ENCODE measurements at regions not wholly inside any gene's neighbourhood (a gene's known extent, or its start where the extent isn't known, plus 50 kb on each side); places are given as distances from the start of the nearest gene placed in this dataset.
"Not testable (repeated sequence)": the region's sequence is repeated elsewhere in the genome, so short reads cannot be mapped to it uniquely, and the experiment has no call there.

DNA sequence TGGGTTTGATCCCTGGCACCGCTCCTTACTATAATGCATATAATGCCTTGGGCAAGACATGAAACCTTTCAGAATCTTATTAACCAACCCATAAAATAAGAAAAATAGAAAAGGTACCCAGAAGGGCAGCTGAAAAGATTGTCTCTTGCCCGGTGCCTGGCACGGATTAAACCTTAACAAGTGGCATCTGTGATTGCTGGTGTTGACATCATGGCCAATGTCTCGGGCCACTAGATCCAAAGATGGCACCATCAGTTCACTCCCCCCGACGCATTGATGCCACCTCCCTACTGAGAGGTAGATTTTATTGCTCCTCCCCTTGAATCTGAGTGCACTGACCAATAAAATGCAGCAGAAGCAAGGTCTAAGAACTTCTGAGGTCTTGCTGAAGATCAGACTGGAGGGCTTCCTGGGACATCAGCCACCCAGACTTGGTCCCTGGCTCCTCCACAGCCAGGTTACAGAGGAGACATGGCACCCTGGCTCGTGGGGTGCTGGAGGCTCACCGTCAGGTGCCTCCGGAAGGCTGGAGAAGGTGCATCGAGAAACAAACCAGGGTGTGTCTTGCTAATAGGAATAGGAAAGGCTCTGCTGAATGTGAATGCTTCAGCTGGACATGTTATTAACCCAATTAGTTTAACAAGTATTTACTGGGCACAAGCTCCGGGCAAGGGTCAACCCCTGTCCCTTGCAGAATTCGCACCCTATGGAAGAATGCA is 80.0 kb upstream of the COL5A1 start:
- DNase-seq (ENCODE audit: low read depth): no peak

DNA sequence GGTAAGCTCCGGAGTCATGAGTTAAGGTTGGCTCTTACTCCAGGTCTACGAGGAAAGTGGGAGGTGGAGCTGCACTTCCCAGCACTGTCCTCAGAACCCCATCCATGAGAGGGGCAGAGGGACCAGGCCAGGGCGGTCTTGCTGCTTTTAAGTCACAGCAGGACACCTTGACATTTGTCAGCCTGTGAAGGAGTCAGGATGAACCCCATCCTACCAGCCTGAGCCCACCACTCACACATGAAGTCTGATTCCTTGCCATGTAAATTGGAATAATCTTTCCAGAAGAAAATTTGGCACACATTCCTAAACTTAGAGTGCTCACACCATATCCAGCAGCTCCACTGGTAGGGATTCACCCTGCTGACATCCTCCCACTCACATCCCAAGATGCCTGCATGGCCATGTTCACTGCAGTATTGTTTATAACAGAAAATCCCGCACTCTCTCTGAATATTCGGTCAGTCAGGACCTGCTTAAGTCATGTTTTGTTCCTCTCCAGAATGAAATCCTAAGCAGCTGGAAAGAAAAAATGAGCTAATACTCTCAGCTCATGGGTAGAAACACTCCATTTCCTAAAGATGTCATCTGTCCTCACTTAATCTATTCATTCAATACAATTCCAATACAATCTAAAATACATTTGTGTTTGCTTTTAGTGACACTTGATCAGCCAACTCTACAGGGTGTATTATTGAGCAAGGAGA is 79.3 kb upstream of the COL5A1 start:
- no peak for DNase-seq (ENCODE audit: low read depth)

DNA sequence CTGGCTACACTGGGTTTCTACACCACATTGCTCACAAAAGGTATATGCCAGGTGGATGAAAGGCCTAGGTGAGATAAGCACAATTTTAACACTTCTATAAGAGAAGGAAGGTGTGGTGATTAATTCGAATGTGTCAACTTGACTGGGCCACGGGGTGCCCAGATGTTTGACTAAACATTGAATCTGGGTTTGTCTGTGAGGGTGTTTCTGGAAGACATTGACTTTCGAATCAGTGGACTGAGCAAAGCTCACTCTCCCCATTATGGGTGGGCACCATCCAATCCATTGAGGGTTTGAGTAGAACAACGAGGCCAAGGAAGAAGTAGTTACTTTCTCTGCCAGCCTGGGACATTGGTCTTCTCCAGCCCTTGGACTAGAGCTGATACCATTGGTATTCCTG is 78.2 kb upstream of the COL5A1 start:
- no peak for DNase-seq (ENCODE audit: low read depth)

DNA sequence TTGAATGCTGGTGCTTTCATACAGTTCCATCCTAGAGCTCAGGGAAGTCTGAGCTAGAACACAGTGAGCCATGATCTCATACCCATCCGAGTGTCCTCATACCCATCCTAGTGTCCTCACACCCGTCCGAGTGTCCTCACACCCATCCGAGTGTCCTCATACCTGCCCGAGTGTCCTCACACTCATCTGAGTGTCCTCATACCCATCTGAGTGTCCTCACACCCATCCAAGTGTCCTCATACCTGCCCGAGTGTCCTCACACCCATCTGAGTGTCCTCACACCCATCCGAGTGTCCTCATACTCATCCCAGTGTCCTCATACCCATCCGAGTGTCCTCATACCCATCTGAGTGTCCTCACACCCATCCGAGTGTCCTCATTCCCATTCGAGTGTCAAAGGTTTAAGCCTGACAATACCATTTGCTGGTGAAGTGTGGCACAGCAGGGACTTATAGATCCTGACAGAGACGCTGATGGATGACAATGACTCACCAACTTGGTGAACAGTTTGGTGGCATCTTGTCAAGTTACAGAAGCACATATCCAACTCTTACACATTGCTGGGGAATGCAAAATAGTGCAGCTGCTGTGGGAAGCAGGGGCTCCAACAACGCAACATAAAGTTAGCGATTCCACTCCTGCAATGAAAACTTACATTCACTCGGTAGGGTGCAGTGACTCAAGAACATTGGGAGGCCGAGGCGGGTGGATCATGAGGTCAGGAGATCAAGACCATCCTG is 77.0 kb upstream of the COL5A1 start:
- DNase-seq (ENCODE audit: low read depth): no peak

DNA sequence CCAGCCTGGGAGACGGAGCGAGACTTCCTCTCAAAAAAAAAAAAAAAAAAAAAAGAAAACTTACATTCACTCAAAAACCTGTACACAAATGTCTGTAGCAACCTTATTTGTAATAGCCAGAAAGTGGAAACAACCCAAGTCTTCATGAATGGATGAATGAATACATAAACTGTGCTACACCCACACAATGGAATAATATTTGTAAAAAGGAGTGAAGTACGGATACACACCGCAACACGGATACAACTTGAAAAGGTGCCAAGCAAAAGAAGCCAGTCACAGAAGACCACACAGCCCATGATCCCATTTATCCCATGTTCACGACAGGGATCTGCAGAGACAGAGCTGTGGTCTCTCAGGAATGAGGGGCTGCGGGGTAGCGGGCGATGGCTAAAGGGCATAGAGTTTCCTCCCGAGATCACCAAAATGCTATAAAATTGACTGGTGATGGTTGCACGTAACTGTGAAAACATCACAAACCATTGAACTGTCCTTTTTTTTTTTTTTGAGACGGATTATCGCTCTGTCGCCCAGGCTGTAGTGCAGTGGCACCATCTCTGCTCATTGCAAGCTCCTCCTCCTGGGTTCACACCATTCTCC is 76.2 kb upstream of the COL5A1 start:
- no peak for DNase-seq (ENCODE audit: low read depth)

DNA sequence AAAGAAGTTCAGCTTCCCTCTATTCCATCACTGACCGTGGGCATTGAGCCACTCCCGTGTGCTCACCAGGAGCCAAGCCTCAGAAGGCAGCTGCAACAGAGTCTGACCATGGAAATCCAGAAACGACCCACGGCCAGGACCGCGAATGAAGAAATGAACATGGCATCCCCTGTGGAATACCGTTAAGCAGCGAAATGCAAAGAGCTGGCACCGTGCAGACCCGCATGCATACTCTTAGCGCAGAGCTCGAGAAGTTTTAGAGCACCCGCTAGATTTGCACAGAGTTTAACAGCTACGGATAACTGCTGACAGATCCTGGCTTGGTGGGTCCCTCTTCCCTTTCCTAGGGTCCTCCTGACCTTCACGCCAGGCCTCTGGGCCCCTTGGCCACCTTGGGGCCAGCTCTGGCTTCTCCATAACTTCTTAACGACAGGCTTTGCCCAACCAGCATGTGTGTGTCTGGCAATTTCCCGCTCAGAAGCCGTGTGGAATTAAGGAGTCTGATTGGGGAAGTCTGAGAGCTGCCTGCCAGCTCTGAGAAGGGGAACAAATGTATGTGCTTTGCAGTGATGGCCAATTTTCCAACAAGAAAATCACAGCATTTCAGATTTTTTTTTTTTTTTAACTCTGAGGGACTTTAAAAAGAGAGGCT is 75.3 kb upstream of the COL5A1 start:
- no peak for DNase-seq (ENCODE audit: low read depth)

DNA sequence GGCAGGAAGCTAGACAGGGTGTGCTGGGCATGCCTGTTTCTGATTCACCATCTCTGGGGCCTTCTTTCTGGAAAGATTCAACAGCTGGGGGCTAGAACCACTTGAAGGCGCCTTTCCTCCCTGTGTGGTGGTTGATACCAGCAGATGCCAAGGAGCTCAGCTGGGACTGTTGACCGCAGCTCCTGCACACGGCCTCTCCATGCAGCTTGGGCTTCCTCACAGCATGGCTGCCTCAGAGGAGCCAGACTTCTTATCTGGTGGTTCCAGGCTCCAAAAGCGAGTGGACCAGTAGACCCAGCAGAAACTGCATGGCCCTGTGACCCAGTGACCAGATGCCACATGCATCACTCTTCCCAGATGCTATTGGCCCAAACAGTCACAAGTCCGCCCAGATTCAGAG is 74.7 kb upstream of the COL5A1 start:
- DNase-seq (ENCODE audit: low read depth): no peak

DNA sequence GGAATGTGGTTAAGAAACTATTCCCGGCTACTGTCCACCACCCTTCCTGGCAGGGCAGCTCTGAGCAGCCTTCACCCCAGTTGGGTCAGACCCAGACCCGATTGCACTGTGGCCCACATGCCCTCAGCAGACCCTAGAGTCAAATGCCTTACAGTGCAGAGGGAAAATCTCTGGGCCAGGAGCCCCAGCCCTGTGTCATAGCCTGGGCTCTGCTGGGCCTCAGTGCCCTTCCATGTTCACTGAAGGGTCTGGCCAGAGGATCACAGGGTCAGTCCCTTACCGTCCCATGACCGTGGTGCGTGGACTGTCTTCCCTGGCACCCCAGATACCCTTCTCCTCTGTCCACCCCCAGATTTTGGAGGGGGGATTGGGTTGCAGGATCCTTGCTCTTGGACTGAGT is 73.5 kb upstream of the COL5A1 start:
- DNase-seq (ENCODE audit: low read depth): no peak

DNA sequence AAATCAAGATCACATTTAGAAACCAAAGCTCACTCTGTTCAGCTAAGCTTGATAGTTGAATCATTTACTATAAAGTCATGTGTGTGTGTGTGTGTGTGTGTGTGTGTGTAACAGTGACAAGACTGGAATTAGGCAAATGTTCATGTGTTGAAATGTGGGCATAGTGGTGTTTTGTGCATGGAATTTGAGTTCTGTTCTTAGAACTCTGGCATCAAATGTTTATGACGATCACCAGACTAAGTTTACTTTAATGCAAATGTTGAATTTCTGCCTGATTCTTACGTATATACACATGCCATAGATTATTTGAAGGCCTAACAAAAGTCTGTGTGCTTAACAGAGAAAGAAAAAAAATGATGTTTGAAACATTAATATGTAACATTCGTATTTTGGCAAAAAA is 72.8 kb upstream of the COL5A1 start:
- no peak for DNase-seq (ENCODE audit: low read depth)

DNA sequence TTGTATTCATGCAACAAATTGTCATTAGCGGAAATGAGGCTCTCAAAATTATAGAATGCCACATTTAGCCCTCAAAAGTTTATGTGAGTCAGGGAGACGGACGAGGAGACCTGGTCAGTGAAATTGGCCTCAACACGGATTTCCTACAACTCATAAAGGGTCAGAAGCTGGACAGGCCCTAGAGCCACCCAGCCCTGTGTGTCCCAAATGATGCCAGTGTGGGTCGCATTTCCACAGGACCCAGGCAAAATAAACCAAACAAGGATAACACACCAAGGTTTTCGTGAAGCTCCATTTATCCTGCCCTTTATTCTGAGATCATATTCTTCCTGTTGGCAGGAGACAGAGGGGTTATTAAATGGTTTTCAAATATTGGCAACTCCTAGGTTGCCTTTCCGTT is 72.0 kb upstream of the COL5A1 start:
- DNase-seq (ENCODE audit: low read depth): no peak

DNA sequence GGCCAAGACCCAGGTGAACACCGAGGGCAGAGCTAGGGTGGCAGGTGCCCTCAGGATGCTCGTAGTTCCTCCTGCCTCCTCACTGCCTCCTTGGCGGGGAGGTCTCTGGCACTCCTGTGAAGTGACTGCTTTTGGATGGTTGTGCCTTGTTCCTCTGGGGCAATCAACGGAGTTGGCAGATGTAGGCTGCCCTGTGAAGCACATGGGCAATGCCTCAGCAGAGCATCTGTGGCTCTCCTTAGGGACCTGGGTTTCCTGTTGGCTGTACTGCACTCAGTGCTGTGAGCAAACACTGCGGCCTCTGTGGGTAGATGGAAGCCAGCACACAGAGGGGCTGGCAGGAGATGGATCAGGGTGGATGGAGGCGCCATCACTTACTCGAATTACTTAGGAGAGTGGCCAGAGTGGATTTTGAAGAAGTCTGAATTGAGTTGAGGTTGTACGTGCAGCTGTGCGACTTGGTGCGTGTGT is 71.4 kb upstream of the COL5A1 start:
- DNase-seq (ENCODE audit: low read depth): no peak

DNA sequence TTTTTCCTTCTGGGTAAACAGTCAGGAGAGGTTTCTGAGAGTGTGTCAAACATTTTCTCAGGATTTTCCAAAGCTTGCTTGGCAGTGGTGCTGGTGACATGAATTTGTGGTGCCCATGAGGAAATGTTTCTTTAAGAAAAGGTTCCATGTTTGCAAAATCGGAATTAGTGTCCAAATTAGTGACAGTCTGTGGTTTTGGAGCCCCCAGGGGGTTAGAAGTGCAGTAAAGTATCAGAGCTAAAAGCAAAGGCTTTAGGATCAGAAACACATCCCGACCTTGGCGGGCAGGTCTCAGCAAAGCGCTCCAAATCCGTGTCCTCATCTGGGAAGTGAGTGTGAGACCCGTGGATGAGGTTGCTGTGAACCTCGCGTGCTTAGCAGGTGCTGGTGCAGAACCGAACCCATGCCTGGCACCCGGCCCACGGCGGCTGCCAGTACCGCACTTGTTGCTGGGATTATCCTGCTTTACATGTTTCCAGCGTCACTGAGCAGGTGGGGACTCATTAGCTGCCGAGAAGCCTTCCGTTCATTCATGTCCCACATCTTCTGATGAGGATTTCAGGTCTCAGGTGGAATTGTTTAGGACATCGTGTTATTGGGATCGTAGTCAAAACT is 70.8 kb upstream of the COL5A1 start:
- DNase-seq (ENCODE audit: low read depth): no peak

DNA sequence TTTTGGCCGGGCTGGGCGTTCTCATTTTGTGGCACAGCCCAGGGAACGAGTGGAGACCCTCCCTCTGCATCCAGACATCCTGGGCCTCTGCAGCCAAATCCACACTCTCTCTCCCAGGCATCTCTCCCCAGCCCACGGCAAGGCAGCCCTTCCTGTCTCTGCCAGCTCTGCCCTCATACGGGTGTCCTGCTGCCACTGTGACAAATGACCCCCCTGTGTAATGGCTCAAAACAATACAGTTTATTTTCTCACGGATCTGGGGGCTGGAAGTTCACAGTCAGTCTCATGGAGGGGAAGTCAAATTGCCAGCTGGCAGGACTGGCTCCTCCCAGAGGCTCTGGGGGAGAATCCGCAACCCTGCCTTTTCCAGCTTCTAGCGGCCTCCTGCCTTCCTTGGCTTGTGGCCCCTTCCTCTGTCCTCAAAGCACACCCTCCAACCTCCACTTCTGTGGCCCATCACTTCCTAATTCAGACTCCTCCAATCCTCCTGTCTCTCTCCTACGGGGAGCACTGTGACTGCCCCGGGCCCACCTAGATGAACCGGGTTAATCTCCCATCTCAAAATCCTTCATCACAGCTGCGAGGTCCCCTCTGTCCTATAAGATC is 70.2 kb upstream of the COL5A1 start:
- DNase-seq (ENCODE audit: low read depth): no peak

DNA sequence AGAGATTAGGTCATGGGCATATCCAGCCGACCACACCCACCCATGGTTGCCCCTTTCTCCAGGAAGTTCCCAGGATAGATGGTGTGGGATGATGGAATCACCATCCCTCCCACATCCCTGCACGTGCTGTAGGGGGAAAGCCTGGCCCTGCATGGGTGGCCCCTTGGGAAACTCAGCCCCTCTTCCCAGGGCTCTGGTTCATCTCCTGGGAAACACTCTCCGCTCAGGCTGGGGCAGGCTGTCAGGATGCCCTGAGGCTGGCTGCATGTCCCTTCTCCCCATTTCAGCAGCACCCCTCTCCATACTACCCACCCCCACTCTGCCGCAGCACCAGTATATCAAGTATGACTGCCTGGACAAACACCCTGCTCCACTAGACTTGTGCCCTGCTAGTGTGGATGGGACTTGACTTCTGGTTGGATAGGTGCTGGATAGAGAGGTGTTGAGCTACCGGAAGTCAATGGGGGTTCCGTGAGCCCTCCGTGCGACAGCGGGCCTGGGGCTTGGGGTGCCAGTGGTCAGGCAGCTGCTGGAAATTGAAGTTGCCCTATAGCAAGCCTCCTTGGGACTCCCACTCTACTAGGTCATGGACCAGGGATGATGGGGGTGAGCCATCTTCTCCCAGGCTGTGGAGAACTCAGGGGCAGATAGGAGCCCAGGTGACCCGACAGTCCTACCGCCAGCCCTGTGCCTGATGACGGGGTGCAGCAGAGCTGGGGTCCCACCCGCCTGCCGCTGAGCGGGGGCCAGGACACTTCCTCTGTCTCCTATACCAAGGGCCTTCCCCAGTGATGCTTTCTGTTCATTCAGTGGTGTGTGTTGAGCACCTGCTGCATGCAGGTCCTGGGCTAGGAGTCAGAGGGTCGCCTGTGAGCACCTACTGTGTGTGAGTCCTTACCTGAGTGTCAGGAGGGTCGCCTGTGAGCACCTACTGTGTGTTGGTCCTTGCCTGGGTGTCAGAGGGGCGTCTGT is 69.4 kb upstream of the COL5A1 start:
- DNase-seq (ENCODE audit: low read depth): no peak

DNA sequence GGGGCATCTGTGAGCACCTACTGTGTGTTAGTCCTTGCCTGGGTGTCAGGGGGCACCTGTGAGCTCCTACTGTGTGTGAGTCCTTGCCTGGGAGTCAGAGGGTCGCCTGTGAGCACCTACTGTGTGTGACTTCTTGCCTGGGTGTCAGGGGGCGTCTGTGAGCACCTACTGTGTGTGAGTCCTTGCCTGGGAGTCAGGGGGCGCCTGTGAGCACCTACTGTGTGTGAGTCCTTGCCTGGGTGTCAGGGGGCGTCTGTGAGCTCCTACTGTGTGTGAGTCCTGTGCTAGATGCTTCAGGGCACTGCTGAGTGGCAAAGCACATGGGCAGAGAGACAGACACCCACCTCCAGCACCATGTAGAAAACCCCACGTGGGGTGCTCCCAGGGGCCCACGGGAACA is 66.9 kb upstream of the COL5A1 start:
- not testable (repeated sequence) for DNase-seq (ENCODE audit: low read depth)

DNA sequence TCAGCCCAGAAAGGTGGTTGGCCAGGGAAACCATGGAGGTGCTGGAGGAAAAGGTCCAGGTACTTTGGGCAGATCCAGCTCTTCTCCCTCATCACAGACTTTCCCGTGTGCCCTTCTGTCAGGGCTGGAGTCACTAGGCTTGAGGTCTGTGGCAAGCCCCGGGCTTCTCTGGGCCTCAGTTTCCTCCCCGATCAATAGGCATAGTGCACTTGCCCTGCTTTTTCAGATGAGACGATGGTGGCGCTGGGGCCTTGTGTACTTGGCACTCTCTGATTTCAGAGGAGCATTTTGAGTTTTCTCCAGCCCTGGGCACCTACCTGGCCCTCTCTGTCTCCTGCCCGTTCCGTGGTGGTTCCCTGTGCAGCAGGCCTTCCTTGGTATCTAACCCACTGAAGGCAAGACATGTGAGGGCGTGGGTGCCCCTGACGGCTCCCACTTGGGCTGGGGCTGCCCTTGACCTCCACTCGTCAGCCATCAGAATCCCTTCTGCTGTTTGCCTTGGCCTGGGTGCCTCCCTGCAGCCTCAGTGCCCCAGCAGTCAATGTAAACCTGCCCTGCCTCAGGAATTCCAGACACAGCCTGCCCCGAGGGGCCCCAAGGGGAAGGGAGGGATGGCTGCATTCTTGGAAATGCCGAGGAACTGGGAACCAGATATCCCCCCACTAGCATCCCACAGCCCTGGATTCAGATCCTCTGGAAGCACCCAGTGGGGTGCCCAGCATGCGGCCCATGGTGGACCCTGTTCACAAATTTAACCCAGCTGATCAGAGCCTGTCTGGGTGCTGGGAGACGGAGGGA is 66.3 kb upstream of the COL5A1 start:
- DNase-seq (ENCODE audit: low read depth): no peak

DNA sequence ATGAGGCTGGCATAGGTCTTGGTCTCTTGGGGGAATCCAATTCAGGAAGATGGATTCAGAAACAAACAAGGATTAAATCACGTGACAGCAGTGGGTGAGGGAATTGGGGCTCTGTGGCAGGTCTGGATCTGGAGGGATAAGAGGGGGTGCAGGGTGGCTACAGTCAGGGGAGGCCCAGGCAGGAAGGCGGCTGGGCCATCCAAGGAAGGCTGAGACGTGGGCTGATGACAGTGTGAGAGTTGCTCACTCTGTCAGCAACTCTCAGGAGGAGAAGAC is 65.8 kb upstream of the COL5A1 start:
- no peak for DNase-seq (ENCODE audit: low read depth)

DNA sequence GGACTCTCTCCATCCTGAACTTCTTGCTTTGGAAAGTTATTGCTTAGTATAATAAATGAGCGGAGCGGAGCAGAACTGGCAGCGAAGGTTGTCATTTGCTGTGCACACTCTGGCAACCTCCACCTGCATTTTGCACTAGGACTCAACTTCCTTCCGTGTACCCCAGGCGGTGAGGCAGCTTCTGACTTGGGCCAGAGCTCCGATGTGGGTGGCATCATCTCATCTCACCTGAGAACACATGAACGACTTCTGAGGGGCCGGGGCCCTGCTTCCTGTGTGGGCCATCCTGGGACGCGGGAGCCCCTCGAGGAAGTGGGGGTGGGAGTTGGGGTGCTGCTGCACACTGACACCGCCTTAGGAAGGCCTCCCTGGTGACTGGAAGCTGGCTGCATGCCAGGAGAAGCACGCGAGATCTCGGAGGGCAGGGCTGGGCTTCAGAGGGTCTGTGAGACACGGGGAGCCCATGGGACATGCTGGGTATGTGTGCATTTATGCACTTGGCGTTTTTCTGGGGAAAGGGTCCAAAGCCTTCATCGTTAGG is 56.5 kb upstream of the COL5A1 start:
- DNase-seq (ENCODE audit: low read depth): no peak
